Mesothelial cell of epicardium (in vitro differentiated cells): ENCODE measurements at regions not wholly inside any gene's neighbourhood (a gene's known extent, or its start where the extent isn't known, plus 50 kb on each side); places are given as distances from the start of the nearest gene placed in this dataset.

ENCODE experiments used
- DNase-seq, 2 experiments: peaks; one replicate each; pipeline ENCODE4 v3.0.0; 2021; ENCODE audit warnings: low spot score in 2 of 2; ENCODE audit not compliant: unreplicated experiment in 2 of 2
- H3K27ac Mint-ChIP-seq: 2 replicates; pipeline ENCODE4 v1.8.0; 2021; ENCODE audit warnings: mixed read lengths
- H3K27me3 Mint-ChIP-seq: 2 replicates; pipeline ENCODE4 v1.8.0; 2021; ENCODE audit warnings: low read depth, mixed read lengths
- H3K36me3 Mint-ChIP-seq: 2 replicates; pipeline ENCODE4 v1.8.0; 2021; ENCODE audit warnings: mixed read lengths
- H3K4me1 Mint-ChIP-seq: 2 replicates; pipeline ENCODE4 v1.8.0; 2021; ENCODE audit warnings: mixed read lengths
- H3K4me3 Mint-ChIP-seq: 2 replicates; pipeline ENCODE4 v1.8.0; 2021; ENCODE audit warnings: mild to moderate bottlenecking, moderate library complexity, mixed read lengths
- H3K9me3 Mint-ChIP-seq: 2 replicates; pipeline ENCODE4 v1.8.0; 2021; ENCODE audit warnings: mixed read lengths
- TF ChIP-seq, protein P1 (sequence below): fragments of 200-600 bp; sonication (generic); IDR thresholded peaks from one replicate; pipeline ENCODE4 v1.5.0; 2021; ENCODE audit warnings: antibody characterized with exemption; ENCODE audit not compliant: unreplicated experiment

GRCh38 chr6:65943548-65943947 is 236.5 kb upstream of the EYS start:
- H3K4me3 Mint-ChIP-seq: no peak overlapping the region
- no peak overlapping the region for H3K27ac Mint-ChIP-seq
- no peaks in the 10 kb centered on the region for H3K4me1 Mint-ChIP-seq
- TF ChIP-seq, protein P1, sequence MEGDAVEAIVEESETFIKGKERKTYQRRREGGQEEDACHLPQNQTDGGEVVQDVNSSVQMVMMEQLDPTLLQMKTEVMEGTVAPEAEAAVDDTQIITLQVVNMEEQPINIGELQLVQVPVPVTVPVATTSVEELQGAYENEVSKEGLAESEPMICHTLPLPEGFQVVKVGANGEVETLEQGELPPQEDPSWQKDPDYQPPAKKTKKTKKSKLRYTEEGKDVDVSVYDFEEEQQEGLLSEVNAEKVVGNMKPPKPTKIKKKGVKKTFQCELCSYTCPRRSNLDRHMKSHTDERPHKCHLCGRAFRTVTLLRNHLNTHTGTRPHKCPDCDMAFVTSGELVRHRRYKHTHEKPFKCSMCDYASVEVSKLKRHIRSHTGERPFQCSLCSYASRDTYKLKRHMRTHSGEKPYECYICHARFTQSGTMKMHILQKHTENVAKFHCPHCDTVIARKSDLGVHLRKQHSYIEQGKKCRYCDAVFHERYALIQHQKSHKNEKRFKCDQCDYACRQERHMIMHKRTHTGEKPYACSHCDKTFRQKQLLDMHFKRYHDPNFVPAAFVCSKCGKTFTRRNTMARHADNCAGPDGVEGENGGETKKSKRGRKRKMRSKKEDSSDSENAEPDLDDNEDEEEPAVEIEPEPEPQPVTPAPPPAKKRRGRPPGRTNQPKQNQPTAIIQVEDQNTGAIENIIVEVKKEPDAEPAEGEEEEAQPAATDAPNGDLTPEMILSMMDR: no peak
- no peak for DNase-seq
- no peaks in the 10 kb centered on the region for H3K36me3 Mint-ChIP-seq
- H3K9me3 Mint-ChIP-seq: peaks cover 5% of the 10 kb centered on the region
- H3K27me3 Mint-ChIP-seq: no peaks in the 10 kb centered on the region

DNA sequence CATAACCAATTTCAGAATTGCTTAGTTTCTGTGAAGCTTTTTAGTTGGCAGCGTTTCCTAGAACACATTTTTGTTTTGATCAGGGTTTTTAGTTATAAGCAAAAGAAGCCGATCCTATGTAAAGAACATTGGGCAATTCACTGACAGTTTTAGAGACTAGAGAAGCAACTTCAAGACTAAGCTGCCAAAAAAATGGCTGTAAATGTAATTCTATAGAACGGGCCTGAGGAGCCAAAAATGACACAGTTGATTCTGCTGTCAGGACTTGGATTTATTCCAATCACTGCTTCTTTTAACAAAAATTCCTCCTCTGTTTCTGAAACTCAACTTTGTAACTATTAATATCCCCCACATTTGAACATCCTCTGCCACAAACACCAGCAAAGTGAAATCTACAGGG is 236.0 kb upstream of the EYS start:
- Mint-ChIP-seq H3K27ac (no peak overlapping the region), H3K9me3 (peaks cover 5% of the 10 kb centered on the region), H3K4me1 (no peaks in the 10 kb centered on the region), H3K36me3 (no peaks in the 10 kb centered on the region), H3K4me3 (no peak overlapping the region), H3K27me3 (no peaks in the 10 kb centered on the region)
- TF ChIP-seq, protein P1: no peak
- DNase-seq: no peak

- Mint-ChIP-seq H3K27ac (no peak overlapping the region), H3K36me3 (no peaks in the 10 kb centered on the region), H3K4me1 (no peaks in the 10 kb centered on the region), H3K9me3 (peaks cover 13% of the 10 kb centered on the region), H3K4me3 (no peak overlapping the region), H3K27me3 (no peaks in the 10 kb centered on the region)
- TF ChIP-seq, protein P1: no peak
- DNase-seq: no peak
Measured at GRCh38 chr6:65938000-65938399, 231.0 kb upstream of the EYS start.

- Mint-ChIP-seq H3K27me3 (no peaks in the 10 kb centered on the region), H3K36me3 (no peaks in the 10 kb centered on the region), H3K4me1 (no peaks in the 10 kb centered on the region), H3K27ac (no peak overlapping the region), H3K4me3 (no peak overlapping the region), H3K9me3 (peaks cover 8% of the 10 kb centered on the region)
- TF ChIP-seq, protein P1: no peak
- no peak for DNase-seq
Measured at GRCh38 chr6:65935412-65935811, 228.4 kb upstream of the EYS start.

- no peak for DNase-seq
Measured at GRCh38 chr6:65933390-65933789, 226.4 kb upstream of the EYS start.

More at GRCh38 chr6:65933390-65933789, 226.4 kb upstream of the EYS start:
- Mint-ChIP-seq H3K27me3 (no peaks in the 10 kb centered on the region), H3K4me1 (no peaks in the 10 kb centered on the region), H3K9me3 (peaks cover 8% of the 10 kb centered on the region), H3K4me3 (no peak overlapping the region), H3K36me3 (no peaks in the 10 kb centered on the region), H3K27ac (no peak overlapping the region)
- TF ChIP-seq, protein P1: no peak
